ENCODE measurements at regions not wholly inside any gene's neighbourhood (a gene's known extent, or its start where the extent isn't known, plus 50 kb on each side); places are given as distances from the start of the nearest gene placed in this dataset.

- Mint-ChIP-seq H3K4me1 (peaks cover 10% of the 10 kb centered on the region), H3K27ac (no peak overlapping the region), H3K4me3 (no peak overlapping the region), H3K27me3 (no peaks in the 10 kb centered on the region), H3K9me3 (ENCODE audit: insufficient read depth) (peaks cover under 1% of the 10 kb centered on the region)
- H3K27ac ChIP-seq (ENCODE audit: low read length in 2 of 2), result no peak overlapping the region
- H3K4me1 ChIP-seq (ENCODE audit: control insufficient read depth in 2 of 2, insufficient read depth in 2 of 2, low read length in 2 of 2), result no peaks in the 10 kb centered on the region
- no CpG with 5 or more reads among the region's 2 CpGs for WGBS (ENCODE audit: insufficient coverage)
- no peak for ATAC-seq (ENCODE audit: low read depth)
- H3K9ac ChIP-seq (ENCODE audit: low read length), result no peak overlapping the region
- H3K4me3 ChIP-seq (ENCODE audit: control extremely low read depth in 1 of 5, extremely low read depth in 1 of 5, insufficient read depth in 1 of 5, low read depth in 2 of 5, low read length in 4 of 5), result no peak overlapping the region
- no peaks in the 10 kb centered on the region for H3K79me2 ChIP-seq (ENCODE audit: control insufficient read depth, insufficient read depth, low read length)
- H4K20me1 ChIP-seq (ENCODE audit: control insufficient read depth, insufficient read depth, low read length, poor library complexity, severe bottlenecking), result no peaks in the 10 kb centered on the region
- H3K36me3 ChIP-seq (replicated peaks in 1 of 2; ENCODE audit: control extremely low read depth in 1 of 2, control insufficient read depth in 1 of 2, extremely low read depth in 1 of 2, insufficient read depth in 2 of 2, low read length in 1 of 2), result no peaks in the 10 kb centered on the region
- H3K27me3 ChIP-seq (replicated peaks in 1 of 4; ENCODE audit: control extremely low read depth in 1 of 4, control insufficient read depth in 3 of 4, insufficient read depth in 4 of 4, low read length in 3 of 4), result no peaks in the 10 kb centered on the region
- CTCF ChIA-PET, result interaction anchor here (1.0 to 1.6 kb wide), 2 partner anchors 10 to 15 kb away, joined by 4 read pairs; no protein-coding TSS in a partner anchor
- DNase-seq, result no peak
- peaks cover 0 to 1% (median 0%) of the 10 kb centered on the region in 3 donors for H3K9me3 ChIP-seq (ENCODE audit: control extremely low read depth in 1 of 3, control insufficient read depth in 2 of 3, insufficient read depth in 1 of 3, low read length in 2 of 3)
- POLR2A ChIA-PET, result no interaction called here
- intact Hi-C loops (cut with micrococcal nuclease), result no loop called here
- no peak overlapping the region for H3K4me2 ChIP-seq (replicated peaks; ENCODE audit: low read depth, low read length, poor library complexity, severe bottlenecking)
- H2AFZ ChIP-seq (ENCODE audit: insufficient read depth, low read depth, low read length, poor library complexity, severe bottlenecking), result no peak overlapping the region
- TF ChIP-seq EZH2 (IDR thresholded peaks at IDR 0.05; ENCODE audit: borderline replicate concordance, insufficient read depth, low read depth, low read length, poor library complexity, severe bottlenecking), result no peak
- TF ChIP-seq CTCF (IDR thresholded peaks at IDR 0.05), result no peak
Observed at GRCh38 chr13:50548586-50548985, 294.9 kb downstream of the DLEU7 start.

GRCh38 chr13:50549221-50549942, 294.1 kb downstream of the DLEU7 start:
- no peaks in the 10 kb centered on the region for H3K27me3 Mint-ChIP-seq
- no peak overlapping the region for H3K4me2 ChIP-seq (replicated peaks; ENCODE audit: low read depth, low read length, poor library complexity, severe bottlenecking)
- ATAC-seq (ENCODE audit: low read depth) (no peak), DNase-seq (no peak)
- H3K27me3 ChIP-seq (replicated peaks in 1 of 4; ENCODE audit: control extremely low read depth in 1 of 4, control insufficient read depth in 3 of 4, insufficient read depth in 4 of 4, low read length in 3 of 4), result no peaks in the 10 kb centered on the region
- POLR2A ChIA-PET, result no interaction called here
- no peak overlapping the region for H2AFZ ChIP-seq (ENCODE audit: insufficient read depth, low read depth, low read length, poor library complexity, severe bottlenecking)
- no peak overlapping the region for H3K27ac Mint-ChIP-seq
- H4K20me1 ChIP-seq (ENCODE audit: control insufficient read depth, insufficient read depth, low read length, poor library complexity, severe bottlenecking), result no peaks in the 10 kb centered on the region
- no CpG with 5 or more reads among the region's 4 CpGs for WGBS (ENCODE audit: insufficient coverage)
- H3K9me3 Mint-ChIP-seq (ENCODE audit: insufficient read depth), result peaks cover 2% of the 10 kb centered on the region
- CTCF ChIA-PET, result interaction anchor here (0.6 to 1.6 kb wide), 2 partner anchors 9 to 451 kb away, joined by 3 to 4 read pairs; no protein-coding TSS in a partner anchor
- no peak overlapping the region for H3K27ac ChIP-seq (ENCODE audit: low read length in 2 of 2)
- H3K4me3 ChIP-seq (ENCODE audit: control extremely low read depth in 1 of 5, extremely low read depth in 1 of 5, insufficient read depth in 1 of 5, low read depth in 2 of 5, low read length in 4 of 5), result no peak overlapping the region
- no peak overlapping the region for H3K4me3 Mint-ChIP-seq
- TF ChIP-seq EZH2 (IDR thresholded peaks at IDR 0.05; ENCODE audit: borderline replicate concordance, insufficient read depth, low read depth, low read length, poor library complexity, severe bottlenecking) (no peak), CTCF (IDR thresholded peaks at IDR 0.05) (no peak)
- H3K79me2 ChIP-seq (ENCODE audit: control insufficient read depth, insufficient read depth, low read length), result no peaks in the 10 kb centered on the region
- intact Hi-C loops (cut with micrococcal nuclease), result no loop called here
- H3K4me1 Mint-ChIP-seq, result peaks cover 10% of the 10 kb centered on the region
- no peaks in the 10 kb centered on the region for H3K36me3 ChIP-seq (replicated peaks in 1 of 2; ENCODE audit: control extremely low read depth in 1 of 2, control insufficient read depth in 1 of 2, extremely low read depth in 1 of 2, insufficient read depth in 2 of 2, low read length in 1 of 2)
- no peaks in the 10 kb centered on the region for H3K4me1 ChIP-seq (ENCODE audit: control insufficient read depth in 2 of 2, insufficient read depth in 2 of 2, low read length in 2 of 2)
- H3K9me3 ChIP-seq (ENCODE audit: control extremely low read depth in 1 of 3, control insufficient read depth in 2 of 3, insufficient read depth in 1 of 3, low read length in 2 of 3), result peaks cover 0 to under 1% (median 0%) of the 10 kb centered on the region in 3 donors
- H3K9ac ChIP-seq (ENCODE audit: low read length), result no peak overlapping the region
